HG02588 (cell line): ENCODE measurements at regions not wholly inside any gene's neighbourhood (a gene's known extent, or its start where the extent isn't known, plus 50 kb on each side); places are given as distances from the start of the nearest gene placed in this dataset.

Experiments
- ATAC-seq: cut with Tn5 transposase; IDR thresholded peaks from one replicate; pipeline ENCODE4 v1.9.1; 2021; ENCODE audit warnings: mild to moderate bottlenecking, moderate library complexity; ENCODE audit not compliant: unreplicated experiment

DNA sequence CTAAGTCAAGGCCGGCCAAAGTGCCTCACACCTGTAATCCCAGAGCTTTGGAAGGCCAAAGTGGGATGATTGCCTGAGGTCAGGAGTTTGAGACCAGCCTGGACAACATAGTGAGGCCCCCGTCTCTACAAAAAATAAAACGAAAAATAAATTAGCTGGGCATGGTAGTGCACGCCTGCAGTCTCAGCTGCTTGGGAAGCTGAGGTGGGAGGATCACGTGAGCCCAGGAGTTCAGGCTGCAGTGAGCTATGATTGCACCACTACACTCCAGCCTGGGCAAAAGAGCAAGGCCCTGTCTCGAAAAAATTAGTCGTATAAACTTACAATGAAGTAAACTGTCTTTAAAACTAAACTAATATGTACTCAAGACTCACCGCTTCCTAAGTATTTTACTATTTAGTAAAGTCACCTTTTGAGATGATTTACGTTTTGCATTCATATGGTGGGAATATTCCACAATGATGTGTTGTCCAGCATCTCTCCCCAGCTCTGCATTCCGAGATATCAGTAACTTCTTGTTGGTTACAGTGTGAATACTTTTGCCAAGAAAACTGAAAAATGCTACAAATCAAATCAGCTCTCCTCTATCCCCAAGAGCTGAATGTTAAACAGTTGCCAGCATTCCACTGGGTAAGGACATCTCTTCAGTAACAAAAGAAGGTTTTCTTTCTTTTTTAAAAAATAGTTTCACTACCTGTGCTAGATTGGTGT lies 84.9 kb upstream of the C21orf91 start:
- no peak for ATAC-seq

DNA sequence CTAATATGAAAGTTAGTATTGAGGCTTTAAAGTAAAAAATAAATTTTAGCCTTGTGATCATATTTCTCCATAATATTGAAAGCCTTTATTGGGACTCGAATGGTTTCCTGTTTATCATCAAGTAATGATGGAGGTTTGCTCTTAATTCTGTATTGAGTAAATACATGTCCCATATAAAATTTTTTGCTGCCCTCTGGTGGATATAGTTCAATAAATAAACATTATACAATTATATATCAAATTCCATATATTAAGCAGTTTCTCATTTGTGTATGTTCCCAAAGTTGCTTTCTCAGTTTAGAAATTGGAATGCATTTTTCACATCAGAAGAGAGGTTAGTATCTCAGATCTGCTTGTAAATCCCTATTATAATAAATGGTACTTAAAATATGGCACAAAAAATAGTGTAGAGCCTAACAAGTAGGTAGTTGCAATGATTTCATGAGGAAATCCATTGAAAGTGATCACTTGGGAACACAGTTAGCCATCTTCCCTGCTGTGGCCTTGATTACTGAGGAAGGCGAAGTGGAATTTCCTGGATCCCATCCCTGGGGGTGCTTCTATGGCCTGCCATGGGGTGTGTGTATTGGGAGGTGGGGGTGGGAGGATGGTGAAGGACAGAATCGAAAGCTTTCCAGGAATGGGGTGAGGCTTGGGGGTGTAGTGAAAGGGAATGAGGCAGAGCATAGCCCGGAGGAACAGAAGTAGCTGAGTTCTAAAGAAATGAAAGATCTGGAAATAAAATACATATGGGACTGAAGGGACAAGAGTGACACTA lies 84.1 kb upstream of the C21orf91 start:
- ATAC-seq = no peak

DNA sequence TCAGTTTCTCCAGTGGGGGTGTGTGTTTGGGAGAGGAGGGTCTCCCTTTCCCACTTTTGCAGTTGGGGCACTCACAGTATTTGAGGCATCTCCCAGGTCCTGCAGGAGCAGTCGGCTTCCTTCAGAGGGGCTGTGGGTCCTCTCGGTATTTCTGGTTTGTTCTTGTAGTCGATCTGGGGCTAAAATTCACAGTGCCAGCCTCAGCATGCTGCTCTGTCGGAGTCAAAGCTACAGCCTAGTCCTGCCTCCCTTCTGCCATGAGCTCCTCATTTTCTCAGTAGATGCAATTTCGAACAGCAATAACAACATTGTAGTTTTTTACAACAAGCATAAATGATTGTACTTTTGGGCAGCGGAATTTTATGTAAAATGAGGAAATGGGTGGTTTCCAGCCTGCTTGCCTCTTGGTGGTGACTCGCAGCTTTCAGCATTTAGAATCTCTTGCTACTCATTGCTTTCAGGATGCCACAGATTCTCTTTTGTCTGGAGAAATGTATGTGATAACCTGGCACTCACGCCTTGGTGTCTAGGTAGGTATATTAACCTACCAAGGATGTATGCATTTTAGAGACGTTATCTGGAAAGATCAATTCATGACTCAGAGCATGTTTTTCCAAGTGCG lies 82.4 kb upstream of the C21orf91 start:
- ATAC-seq = no peak

DNA sequence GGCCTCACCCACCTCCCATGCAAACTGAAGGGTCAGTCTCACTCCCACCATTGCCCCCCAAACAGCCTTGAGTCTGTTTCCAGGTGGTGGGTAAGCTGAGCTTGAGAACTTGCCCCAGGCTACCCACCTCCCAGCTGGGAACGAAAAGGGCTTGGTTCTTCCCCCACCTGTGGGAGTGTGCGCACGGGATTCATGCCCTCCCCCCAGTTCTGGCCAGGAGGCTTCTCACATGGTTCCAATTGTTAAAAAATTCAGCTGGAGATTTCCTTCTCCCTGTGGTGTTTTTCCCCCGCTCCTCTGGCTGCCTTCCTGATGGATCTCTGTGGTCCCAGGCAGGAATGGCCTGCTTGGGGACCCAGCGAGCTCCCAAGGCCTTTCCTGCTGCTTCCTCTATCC lies 81.8 kb upstream of the C21orf91 start:
- no peak for ATAC-seq

DNA sequence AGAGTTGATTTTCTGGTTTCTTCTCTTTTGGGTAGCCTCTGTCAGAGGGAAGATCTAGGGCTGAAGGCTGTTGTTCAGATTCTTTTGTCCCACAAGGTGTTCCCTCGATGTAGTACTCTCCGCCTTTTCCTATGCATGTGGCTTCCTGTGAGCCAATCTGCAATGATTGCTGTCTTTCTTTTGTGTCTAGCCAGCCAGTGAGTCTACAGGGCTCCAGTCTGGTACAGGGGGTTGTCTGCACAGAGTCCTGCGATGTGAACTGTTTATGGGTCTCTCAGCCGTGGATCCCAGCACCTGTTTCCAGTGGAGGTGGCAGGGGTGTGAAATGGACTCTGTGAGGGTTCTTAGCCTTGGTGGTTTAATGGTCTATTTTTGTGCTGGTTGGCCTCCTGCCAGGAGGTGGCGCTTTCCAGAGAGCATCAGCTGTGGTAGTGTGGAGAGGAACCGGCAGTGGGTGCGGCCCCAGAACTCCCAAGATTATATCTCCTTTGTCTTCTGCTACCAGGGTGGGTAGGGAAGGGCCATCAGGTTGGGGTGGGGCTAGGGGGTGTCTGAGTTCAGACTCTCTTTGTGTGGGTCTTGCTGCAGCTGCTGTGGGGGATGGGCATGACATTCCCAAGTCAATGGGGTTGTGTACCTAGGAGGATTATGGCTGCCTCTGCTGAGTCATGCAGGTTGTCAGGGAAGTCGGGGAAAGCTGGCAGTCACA lies 81.3 kb upstream of the C21orf91 start:
- no peak for ATAC-seq

DNA sequence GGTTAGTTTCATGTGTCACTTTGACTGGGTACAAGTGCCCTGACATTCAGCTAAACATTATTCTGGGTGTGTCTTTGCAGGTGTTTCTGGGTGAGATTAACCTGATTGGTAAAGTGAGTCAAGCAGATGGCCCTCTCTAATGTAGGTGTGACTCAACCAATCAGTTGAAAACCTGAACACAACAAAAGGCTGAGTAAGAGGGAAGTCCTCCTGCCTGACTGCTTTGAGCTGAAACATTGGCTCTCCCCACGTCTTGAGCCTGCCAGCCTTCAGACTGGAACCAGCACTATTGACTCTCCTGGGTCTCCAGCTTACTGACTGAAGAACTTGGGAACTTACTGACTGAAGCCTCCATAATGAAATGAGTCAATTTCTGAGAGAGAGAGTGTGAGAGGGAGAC lies 70.0 kb upstream of the C21orf91 start:
- no peak for ATAC-seq

DNA sequence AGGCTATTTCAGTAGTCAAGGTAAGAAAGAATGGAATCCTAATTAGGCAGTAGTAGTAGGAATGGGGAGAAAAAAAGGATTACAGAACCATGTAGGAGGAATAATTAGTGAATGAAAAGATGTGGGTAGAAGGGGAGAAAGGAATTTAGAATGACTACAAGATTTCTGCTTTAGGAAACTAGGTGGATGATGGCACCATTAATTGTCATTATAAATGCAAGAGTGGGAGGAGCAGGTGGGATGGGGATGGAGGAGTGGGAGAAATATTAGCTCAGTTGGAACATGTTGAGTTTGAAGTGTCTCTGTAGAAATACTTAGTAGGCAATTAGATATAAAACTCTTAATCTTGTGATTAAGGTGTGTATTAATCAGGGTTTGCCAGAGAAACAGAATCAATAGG lies 50.0 kb upstream of the C21orf91 start:
- no peak for ATAC-seq
